ENCODE measurements at regions not wholly inside any gene's neighbourhood (a gene's known extent, or its start where the extent isn't known, plus 50 kb on each side); places are given as distances from the start of the nearest gene placed in this dataset.

GRCh38 chr1:94746635-94747525 is 73.3 kb upstream of the SLC44A3 start:
- no peak overlapping the region for H2BK5ac ChIP-seq (ENCODE audit: low read depth, low read length, poor library complexity, severe bottlenecking)
- H3K36me3 ChIP-seq (ENCODE audit: control insufficient read depth, insufficient read depth, low read length), result no peaks in the 10 kb centered on the region
- BruUV-seq (replicated peaks), result no TSS peak
- intact Hi-C loops (cut with micrococcal nuclease) (no loop called here), dilution Hi-C loops (cut with HindIII; ENCODE audit: low sequenced_read_pairs, unreplicated experiment) (no loop called here), in situ Hi-C loops (cut with MboI; ENCODE audit: low sequenced_read_pairs) (no loop called here)
- no peaks in the 10 kb centered on the region for H4K20me1 ChIP-seq (ENCODE audit: insufficient read depth, low read length)
- no peak overlapping the region for H2AFZ ChIP-seq (replicated peaks; ENCODE audit: low read length, poor library complexity)
- no peak overlapping the region for H4K5ac ChIP-seq (ENCODE audit: low read depth, low read length)
- no peak overlapping the region for H3K4me3 ChIP-seq (ENCODE audit: insufficient read depth, low read depth, low read length)
- no peak overlapping the region; a peak in 1 of 4 replicates for H4K8ac ChIP-seq (ENCODE audit: low read depth in 2 of 2, low read length in 2 of 2)
- 100% methylated on average over 1 of the region's 8 CpGs; no CpG with 5 or more reads in 1 of the 2 experiments for WGBS, 2 experiments (ENCODE audit: extremely low coverage in 2 of 2, insufficient read length in 1 of 2)
- peak overlapping the region; percentile 69 for H3K14ac ChIP-seq (replicated peaks; ENCODE audit: low read depth, low read length)
- H3K56ac ChIP-seq (ENCODE audit: extremely low read depth, insufficient read depth, low read length), result no peak overlapping the region
- peak overlapping the region; percentile 76 for H2AK5ac ChIP-seq (ENCODE audit: low read depth, low read length)
- peaks cover 17% of the 10 kb centered on the region for H3K4me1 ChIP-seq (ENCODE audit: control insufficient read depth, insufficient read depth, low read length)
- peaks cover 10% of the 10 kb centered on the region for H3K9me1 ChIP-seq (ENCODE audit: insufficient read depth, low read length)
- H3K4ac ChIP-seq (ENCODE audit: low read depth, low read length), result peak overlapping the region; percentile 63; the same call in 1 of the 2 replicates
- H4K91ac ChIP-seq (ENCODE audit: insufficient read depth, low read depth, low read length), result peak overlapping the region; percentile 43; the same call in 1 of the 2 replicates
- no peaks in the 10 kb centered on the region for H3K27me3 ChIP-seq (ENCODE audit: control insufficient read depth, insufficient read depth, low read length)
- no peak overlapping the region for H2AK9ac ChIP-seq (replicated peaks; ENCODE audit: low read depth, low read length, poor library complexity)
- H3K27ac ChIP-seq (ENCODE audit: insufficient read depth, low read length), result no peak overlapping the region
- peak overlapping the region; percentile 48 for H2BK20ac ChIP-seq (ENCODE audit: low read depth, low read length)
- H2BK120ac ChIP-seq (ENCODE audit: low read depth, low read length), result peak overlapping the region; percentile 56
- peak overlapping the region; percentile 89; the same call in 2 of the 3 replicates for H2BK15ac ChIP-seq (ENCODE audit: low read depth, low read length)
- peak overlapping the region; percentile 20; the same call in 1 of the 2 replicates for H3K18ac ChIP-seq (ENCODE audit: low read depth, low read length)
- TF ChIP-seq RCOR1 (IDR thresholded peaks at IDR 0.05; ENCODE audit: insufficient replicate concordance, low read length) (no peak), CHD1 (IDR thresholded peaks at IDR 0.05; ENCODE audit: low read depth, low read length) (no peak), ELK1 (IDR thresholded peaks at IDR 0.05; ENCODE audit: borderline replicate concordance, low read depth, low read length) (no peak), CTCF (conservative IDR thresholded peaks at IDR 0.05; ENCODE audit: low read depth, low read length) (no peak), FOS (IDR thresholded peaks at IDR 0.05; ENCODE audit: low read depth, low read length) (no peak), MXI1 (IDR thresholded peaks at IDR 0.05; ENCODE audit: borderline replicate concordance, low read depth, low read length) (no peak), USF2 (IDR thresholded peaks at IDR 0.05; ENCODE audit: low read depth, low read length) (no peak), RAD21 (IDR thresholded peaks at IDR 0.05; ENCODE audit: low read length) (no peak), SMC3 (IDR thresholded peaks at IDR 0.05; ENCODE audit: low read depth, low read length) (no peak), POLR2A (IDR thresholded peaks at IDR 0.05; ENCODE audit: low read depth, low read length) (no peak), MAFK (IDR thresholded peaks at IDR 0.05; ENCODE audit: low read depth, low read length) (no peak), MAZ (IDR thresholded peaks at IDR 0.05; ENCODE audit: borderline replicate concordance, low read depth, low read length) (no peak), RFX5 (IDR thresholded peaks at IDR 0.05; ENCODE audit: low read depth, low read length) (no peak), CEBPB (IDR thresholded peaks at IDR 0.05; ENCODE audit: low read depth, low read length) (no peak)
- no peak for ATAC-seq (ENCODE audit: low read depth)
- no peak overlapping the region for H3K23ac ChIP-seq (ENCODE audit: low read depth, low read length)
- H3K9me3 ChIP-seq (ENCODE audit: control insufficient read depth, insufficient read depth, low read length), result peaks cover 3% of the 10 kb centered on the region; the same call in 1 of the 2 replicates
- POLR2A ChIA-PET (ENCODE audit: unreplicated experiment), result no interaction called here
- no peaks in the 10 kb centered on the region for H3K79me1 ChIP-seq (ENCODE audit: low read depth in 1 of 2, low read length in 2 of 2)
- no peak overlapping the region for H3K4me2 ChIP-seq (ENCODE audit: low read depth, low read length)
- H3K9ac ChIP-seq (ENCODE audit: low read depth, low read length), result no peak overlapping the region
- CTCF ChIA-PET, result no interaction called here
- DNase-seq, result no peak
